ENCODE measurements at regions not wholly inside any gene's neighbourhood (a gene's known extent, or its start where the extent isn't known, plus 50 kb on each side); places are given as distances from the start of the nearest gene placed in this dataset.

- TF ChIP-seq EP300 (IDR thresholded peaks at IDR 0.05; ENCODE audit: borderline replicate concordance in 1 of 2, control insufficient read depth in 1 of 2, low read depth in 2 of 2, low read length in 2 of 2) (no peak), SIN3A (IDR thresholded peaks at IDR 0.05; ENCODE audit: low read depth, low read length) (no peak), SMAD1 (IDR thresholded peaks at IDR 0.05; ENCODE audit: low read depth, partially characterized antibody) (no peak), KDM1A (IDR thresholded peaks at IDR 0.05; ENCODE audit: borderline replicate concordance) (no peak), YY1 (IDR thresholded peaks at IDR 0.05; ENCODE audit: low read depth, low read length) (no peak), NFYA (IDR thresholded peaks at IDR 0.05; ENCODE audit: borderline replicate concordance, low read depth, low read length) (no peak), RUNX3 (IDR thresholded peaks at IDR 0.05; ENCODE audit: low read length) (no peak), RAD21 (IDR thresholded peaks at IDR 0.05; ENCODE audit: insufficient read depth, low read depth, low read length) (no peak), PRDM15 (CRISPR knock-in tag; IDR thresholded peaks at IDR 0.05) (no peak), RFX5 (IDR thresholded peaks at IDR 0.05; ENCODE audit: low read depth, low read length) (no peak), TCF12 (IDR thresholded peaks at IDR 0.05; ENCODE audit: low read depth, low read length) (no peak)
- TF ChIP-seq, protein P1, sequence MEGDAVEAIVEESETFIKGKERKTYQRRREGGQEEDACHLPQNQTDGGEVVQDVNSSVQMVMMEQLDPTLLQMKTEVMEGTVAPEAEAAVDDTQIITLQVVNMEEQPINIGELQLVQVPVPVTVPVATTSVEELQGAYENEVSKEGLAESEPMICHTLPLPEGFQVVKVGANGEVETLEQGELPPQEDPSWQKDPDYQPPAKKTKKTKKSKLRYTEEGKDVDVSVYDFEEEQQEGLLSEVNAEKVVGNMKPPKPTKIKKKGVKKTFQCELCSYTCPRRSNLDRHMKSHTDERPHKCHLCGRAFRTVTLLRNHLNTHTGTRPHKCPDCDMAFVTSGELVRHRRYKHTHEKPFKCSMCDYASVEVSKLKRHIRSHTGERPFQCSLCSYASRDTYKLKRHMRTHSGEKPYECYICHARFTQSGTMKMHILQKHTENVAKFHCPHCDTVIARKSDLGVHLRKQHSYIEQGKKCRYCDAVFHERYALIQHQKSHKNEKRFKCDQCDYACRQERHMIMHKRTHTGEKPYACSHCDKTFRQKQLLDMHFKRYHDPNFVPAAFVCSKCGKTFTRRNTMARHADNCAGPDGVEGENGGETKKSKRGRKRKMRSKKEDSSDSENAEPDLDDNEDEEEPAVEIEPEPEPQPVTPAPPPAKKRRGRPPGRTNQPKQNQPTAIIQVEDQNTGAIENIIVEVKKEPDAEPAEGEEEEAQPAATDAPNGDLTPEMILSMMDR (IDR thresholded peaks at IDR 0.05 in 2 of 3, conservative IDR thresholded peaks at IDR 0.05 in 1 of 3; ENCODE audit: control insufficient read depth in 2 of 3, extremely low read depth in 1 of 3, insufficient read depth in 1 of 3, low read depth in 3 of 3, low read length in 3 of 3): no peak
These were observed 54.1 kb upstream of the MNS1 start for GRCh38 chr15:56519000-56519399.

All from GM12878 (cell line).